PC-9 (cell line): ENCODE measurements at regions not wholly inside any gene's neighbourhood (a gene's known extent, or its start where the extent isn't known, plus 50 kb on each side); places are given as distances from the start of the nearest gene placed in this dataset.

Experiments used
- EZH2 ChIP-seq: fragments of 200-600 bp; sonication (generic); IDR thresholded peaks from 2 replicates; pipeline ENCODE4 v1.8.0; 2017; ENCODE audit warnings: antibody characterized with exemption, low read depth
- TF ChIP-seq, protein P1 (sequence below): fragments of 200-600 bp; sonication (generic); conservative IDR thresholded peaks from 2 replicates; pipeline ENCODE4 v1.6.1; 2017; ENCODE audit warnings: mixed run types, antibody characterized with exemption, mild to moderate bottlenecking, moderate library complexity

DNA sequence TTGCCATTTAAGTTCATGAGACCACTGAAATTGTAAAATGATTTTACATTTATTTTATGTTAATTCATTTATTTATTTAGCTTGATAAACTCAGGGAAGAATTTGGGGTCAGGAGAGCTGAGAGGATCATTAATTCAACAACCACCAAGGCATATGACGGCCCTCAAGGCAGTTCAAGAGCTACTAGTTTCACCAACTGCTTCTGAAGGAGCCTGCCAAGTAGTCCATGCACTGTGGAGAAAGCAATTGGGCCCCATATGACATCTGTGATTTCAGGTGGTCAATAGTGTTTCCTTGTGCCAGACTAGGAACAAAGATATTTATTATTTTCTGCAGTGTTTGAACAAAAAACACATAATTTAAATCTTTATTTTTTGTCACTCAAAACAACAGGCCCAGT, 236.4 kb downstream of the CASP12 start:
- TF ChIP-seq, protein P1, sequence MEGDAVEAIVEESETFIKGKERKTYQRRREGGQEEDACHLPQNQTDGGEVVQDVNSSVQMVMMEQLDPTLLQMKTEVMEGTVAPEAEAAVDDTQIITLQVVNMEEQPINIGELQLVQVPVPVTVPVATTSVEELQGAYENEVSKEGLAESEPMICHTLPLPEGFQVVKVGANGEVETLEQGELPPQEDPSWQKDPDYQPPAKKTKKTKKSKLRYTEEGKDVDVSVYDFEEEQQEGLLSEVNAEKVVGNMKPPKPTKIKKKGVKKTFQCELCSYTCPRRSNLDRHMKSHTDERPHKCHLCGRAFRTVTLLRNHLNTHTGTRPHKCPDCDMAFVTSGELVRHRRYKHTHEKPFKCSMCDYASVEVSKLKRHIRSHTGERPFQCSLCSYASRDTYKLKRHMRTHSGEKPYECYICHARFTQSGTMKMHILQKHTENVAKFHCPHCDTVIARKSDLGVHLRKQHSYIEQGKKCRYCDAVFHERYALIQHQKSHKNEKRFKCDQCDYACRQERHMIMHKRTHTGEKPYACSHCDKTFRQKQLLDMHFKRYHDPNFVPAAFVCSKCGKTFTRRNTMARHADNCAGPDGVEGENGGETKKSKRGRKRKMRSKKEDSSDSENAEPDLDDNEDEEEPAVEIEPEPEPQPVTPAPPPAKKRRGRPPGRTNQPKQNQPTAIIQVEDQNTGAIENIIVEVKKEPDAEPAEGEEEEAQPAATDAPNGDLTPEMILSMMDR: no peak
- no peak for TF ChIP-seq EZH2
